Body of pancreas (tissue), 4 donors: ENCODE measurements at regions not wholly inside any gene's neighbourhood (a gene's known extent, or its start where the extent isn't known, plus 50 kb on each side); places are given as distances from the start of the nearest gene placed in this dataset.
A peak's percentile ranks its signal among the peaks of the same experiment; 100 is the strongest.
"Not testable (repeated sequence)": the region's sequence is repeated elsewhere in the genome, so short reads cannot be mapped to it uniquely, and the experiment has no call there.

Experiments used
- ATAC-seq: fragments of 150-250 bp; one replicate; pipeline ENCODE4 v1.9.1; 2016
- DNase-seq, 4 donors: peaks; one replicate each; pipeline ENCODE4 v3.0.0-alpha.2; 2019
- H3K27ac ChIP-seq, 4 donors: fragments of 200-600 bp; sonication (generic); 1 replicate in 3 of 4; 2 replicates in 1 of 4; pipeline versions ENCODE4 v1.5.1 to v1.6.1; 2016 to 2019; ENCODE audit warnings: mild to moderate bottlenecking in 1 of 4, mixed read lengths in 1 of 4, moderate library complexity in 1 of 4
- H3K27me3 ChIP-seq, 2 donors: fragments of 200-600 bp; sonication (generic); one replicate each; pipeline ENCODE4 v1.6.0; 2016; ENCODE audit warnings: mild to moderate bottlenecking in 1 of 2
- H3K36me3 ChIP-seq, 2 donors: fragments of 200-600 bp; sonication (generic); replicated peaks in 1 of 2; 2 replicates each; pipeline ENCODE4 v1.5.1; 2016; ENCODE audit warnings: low read depth in 2 of 2; ENCODE audit not compliant: insufficient read depth in 1 of 2
- H3K4me1 ChIP-seq: fragments of 200-600 bp; sonication (generic); one replicate; pipeline ENCODE4 v1.6.0; 2016
- H3K4me3 ChIP-seq, 2 donors: fragments of 200-600 bp; sonication (generic); 1 replicate in 1 of 2; 2 replicates in 1 of 2; pipeline ENCODE4 v1.5.1; 2016 to 2019
- H3K9me3 ChIP-seq, 3 donors: fragments of 200-600 bp; sonication (generic); 1 replicate in 2 of 3; 2 replicates in 1 of 3; pipeline ENCODE4 v1.5.1; 2016
- CTCF ChIP-seq, 7 experiments: fragments of 450-650 bp in 4 of 7; fragments of 200-600 bp in 3 of 7; sonication (generic) in 3 of 7; IDR thresholded peaks; one replicate each; pipeline ENCODE4 v1.5.1; 2016 to 2019; ENCODE audit warnings: antibody characterized with exemption in 7 of 7
- POLR2A ChIP-seq, 3 donors: fragments of 450-650 bp; IDR thresholded peaks; one replicate each; pipeline ENCODE4 v1.6.1; 2016; ENCODE audit warnings: antibody characterized with exemption in 3 of 3, mild to moderate bottlenecking in 2 of 3
- WGBS, 2 donors: methylation state at CpG; one replicate each; pipeline ENCODE4 v1.1.5; 2017; 5-methylcytosine and 5-hydroxymethylcytosine counted together
- intact Hi-C: fragments of 100-400 bp; cut with DNase I; formaldehyde crosslinking; loops from one replicate; pipeline ENCODE4 v1.15.1; 2023

DNA sequence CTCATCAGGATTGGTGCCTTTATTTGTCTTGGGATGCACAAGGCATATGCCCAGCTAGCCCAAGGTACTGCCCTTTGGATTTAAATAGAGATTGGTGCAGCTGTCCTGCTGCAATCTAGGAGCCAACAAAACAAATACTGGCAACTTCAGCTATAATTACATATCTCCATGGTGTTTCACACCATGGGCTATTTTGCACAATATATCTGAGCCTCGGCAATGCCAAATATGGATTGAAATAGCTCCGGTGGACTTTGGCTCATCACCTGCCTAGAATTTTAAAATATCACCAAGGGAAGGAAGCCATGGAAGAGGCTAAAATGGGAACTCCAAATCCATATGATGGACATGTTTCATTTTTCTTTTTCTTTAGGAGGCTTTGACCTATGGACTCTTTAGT lies 367.8 kb upstream of the UMPS start:
- ATAC-seq, result no peak
- no peak for DNase-seq
- Histone ChIP-seq H3K36me3 (no peaks in the 10 kb centered on the region), H3K27ac (no peak overlapping the region), H3K4me1 (no peaks in the 10 kb centered on the region), H3K27me3 (no peaks in the 10 kb centered on the region), H3K4me3 (no peak overlapping the region), H3K9me3 (no peaks in the 10 kb centered on the region)
- 18 to 31% methylated on average over 2 of the region's 2 CpGs for WGBS, 2 donors
- intact Hi-C loops, result no loop called here
- no peak for TF ChIP-seq POLR2A (IDR thresholded peaks at IDR 0.05)
- TF ChIP-seq CTCF (IDR thresholded peaks at IDR 0.05), result no peak

- H3K9me3 ChIP-seq, result no peaks in the 10 kb centered on the region
- intact Hi-C loops, result no loop called here
- no peaks in the 10 kb centered on the region for H3K27me3 ChIP-seq
- H3K4me3 ChIP-seq, result no peak overlapping the region
- no peaks in the 10 kb centered on the region for H3K36me3 ChIP-seq
- TF ChIP-seq POLR2A (IDR thresholded peaks at IDR 0.05), result no peak
- no peak for TF ChIP-seq CTCF (IDR thresholded peaks at IDR 0.05)
- no peak overlapping the region for H3K27ac ChIP-seq
- DNase-seq (peak in 1 of 4 donors; percentile 29), ATAC-seq (peak; percentile 40)
- no peaks in the 10 kb centered on the region for H3K4me1 ChIP-seq
Measured at GRCh38 chr3:124363476-124363875, 366.8 kb upstream of the UMPS start.

GRCh38 chr3:124364317-124365020 lies 365.8 kb upstream of the UMPS start:
- Histone ChIP-seq H3K27ac (no peak overlapping the region), H3K27me3 (no peaks in the 10 kb centered on the region), H3K36me3 (no peaks in the 10 kb centered on the region), H3K4me1 (no peaks in the 10 kb centered on the region), H3K9me3 (no peaks in the 10 kb centered on the region), H3K4me3 (no peak overlapping the region)
- WGBS, 2 donors, result 71 to 83% methylated on average over 2 of the region's 2 CpGs
- TF ChIP-seq POLR2A (IDR thresholded peaks at IDR 0.05) (no peak), CTCF (IDR thresholded peaks at IDR 0.05) (no peak)
- DNase-seq, result peak in 2 of 4 donors; percentile 8 to 13
- intact Hi-C loops, result no loop called here
- ATAC-seq, result no peak

- H3K27me3 ChIP-seq, H3K4me3 ChIP-seq, H3K9me3 ChIP-seq, H3K36me3 ChIP-seq, H3K4me1 ChIP-seq, ATAC-seq, intact Hi-C loops, DNase-seq, H3K27ac ChIP-seq: not testable (repeated sequence)
- WGBS, 2 donors, result 95% methylated on average over 9 of the region's 27 CpGs; no CpG with 5 or more reads in 1 of the 2 donors
Measured at GRCh38 chr3:124366655-124367054, 363.6 kb upstream of the UMPS start.

DNA sequence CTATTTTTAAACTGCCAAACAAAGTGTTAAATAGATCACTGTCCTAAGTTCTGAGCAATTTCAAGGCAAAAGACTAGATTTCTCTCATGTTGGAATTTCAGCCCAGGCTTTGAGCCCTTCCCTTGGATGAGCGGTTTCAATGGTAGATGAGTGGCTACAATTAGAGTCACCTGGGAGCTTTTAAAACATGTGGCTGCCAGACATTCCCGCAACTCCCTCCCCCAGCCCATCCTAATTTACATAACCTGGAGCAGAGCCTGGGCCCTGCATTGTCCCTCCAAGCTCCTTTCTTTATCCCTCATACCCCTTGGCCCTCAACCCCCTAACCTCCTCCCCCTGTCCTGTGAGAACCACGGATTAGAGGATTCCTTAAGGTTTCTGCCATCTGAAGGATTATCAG lies 357.5 kb upstream of the UMPS start:
- no peak for DNase-seq
- no peak for ATAC-seq
- Histone ChIP-seq H3K27ac (no peak overlapping the region), H3K4me1 (no peaks in the 10 kb centered on the region), H3K4me3 (no peak overlapping the region), H3K27me3 (no peaks in the 10 kb centered on the region), H3K36me3 (no peaks in the 10 kb centered on the region), H3K9me3 (no peaks in the 10 kb centered on the region)
- intact Hi-C loops, result no loop called here
- WGBS, 2 donors, result 71 to 76% methylated on average over 3 of the region's 3 CpGs
- TF ChIP-seq POLR2A (IDR thresholded peaks at IDR 0.05) (no peak), CTCF (IDR thresholded peaks at IDR 0.05) (no peak)
